ENCODE measurements at regions not wholly inside any gene's neighbourhood (a gene's known extent, or its start where the extent isn't known, plus 50 kb on each side); places are given as distances from the start of the nearest gene placed in this dataset.

DNA sequence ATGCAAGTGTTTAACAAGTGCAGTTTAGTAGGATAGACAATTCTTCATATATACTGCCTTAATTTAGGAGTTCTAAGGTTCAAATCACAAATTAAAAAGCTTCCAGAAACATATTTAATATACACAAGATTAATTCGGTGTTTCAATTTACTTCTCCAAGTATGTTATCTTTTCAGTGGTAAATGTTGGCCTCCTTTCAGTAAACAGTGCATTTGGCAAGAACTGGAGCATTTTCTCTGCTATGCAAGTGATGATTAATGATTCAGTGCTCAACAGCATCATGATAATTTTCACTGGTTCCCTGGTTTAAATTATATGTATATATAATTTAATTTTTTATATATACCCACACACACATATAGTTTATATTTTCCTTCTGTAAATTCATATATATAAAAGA lies 541.7 kb downstream of the EFNA5 start:
- no peak for DNase-seq

DNA sequence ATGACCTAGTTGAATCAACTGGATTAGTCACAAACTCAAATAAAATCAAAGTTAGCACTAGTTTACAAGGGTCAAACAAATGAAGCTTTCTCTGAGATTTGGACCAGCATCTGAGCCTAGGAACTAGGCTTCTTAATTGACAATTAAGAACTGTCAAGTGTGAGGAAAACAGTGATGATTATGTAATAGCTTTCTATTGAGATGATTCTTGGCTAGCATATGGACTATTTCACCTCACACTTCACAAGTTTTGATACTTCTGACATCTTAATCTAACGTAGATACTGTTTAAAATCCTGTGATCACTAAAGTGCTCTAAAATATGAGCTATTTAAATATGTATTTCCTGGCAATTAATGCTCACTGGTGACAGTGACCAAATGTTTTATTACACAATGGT lies 542.9 kb downstream of the EFNA5 start:
- no peak for DNase-seq

- DNase-seq = no peak
Measured at GRCh38 chr5:107126341-107126740, 544.4 kb downstream of the EFNA5 start.

- no peak for DNase-seq
Measured at GRCh38 chr5:107124376-107124775, 546.4 kb downstream of the EFNA5 start.

- DNase-seq = no peak
Measured at GRCh38 chr5:107123014-107123413, 547.7 kb downstream of the EFNA5 start.

DNA sequence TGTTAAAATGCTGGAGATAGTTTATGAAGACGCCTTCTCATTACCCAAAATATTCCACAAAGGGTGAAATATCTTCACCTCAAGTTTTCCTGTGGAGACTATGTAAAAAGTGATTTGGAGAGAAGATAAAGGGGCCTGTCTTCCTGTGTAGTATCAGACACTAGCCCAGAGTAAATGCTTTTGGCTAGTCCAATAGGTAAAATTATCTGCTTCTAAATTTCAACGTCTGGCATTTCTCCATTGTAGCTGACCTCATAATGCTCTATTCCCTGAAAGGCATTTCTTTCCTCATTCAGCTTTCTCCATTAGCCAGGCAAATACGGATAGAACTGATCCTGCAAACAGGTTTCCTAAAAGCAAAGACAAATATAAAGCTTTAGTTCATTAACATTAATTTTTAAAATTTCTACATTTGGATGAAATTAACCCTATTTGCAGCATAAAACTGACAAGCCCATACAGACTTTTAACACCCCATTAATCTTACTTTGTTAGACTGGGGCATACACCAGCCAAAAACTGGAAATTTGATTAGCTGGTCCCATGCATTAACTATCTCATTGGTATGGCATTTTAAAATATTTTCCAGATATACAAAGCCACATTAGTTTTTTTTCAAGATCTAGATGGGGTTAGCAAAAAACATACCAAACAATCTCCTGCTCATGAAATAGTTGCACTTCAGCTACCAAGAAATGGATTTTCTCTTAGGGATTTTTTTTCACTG lies 548.8 kb downstream of the EFNA5 start:
- DNase-seq = no peak

DNA sequence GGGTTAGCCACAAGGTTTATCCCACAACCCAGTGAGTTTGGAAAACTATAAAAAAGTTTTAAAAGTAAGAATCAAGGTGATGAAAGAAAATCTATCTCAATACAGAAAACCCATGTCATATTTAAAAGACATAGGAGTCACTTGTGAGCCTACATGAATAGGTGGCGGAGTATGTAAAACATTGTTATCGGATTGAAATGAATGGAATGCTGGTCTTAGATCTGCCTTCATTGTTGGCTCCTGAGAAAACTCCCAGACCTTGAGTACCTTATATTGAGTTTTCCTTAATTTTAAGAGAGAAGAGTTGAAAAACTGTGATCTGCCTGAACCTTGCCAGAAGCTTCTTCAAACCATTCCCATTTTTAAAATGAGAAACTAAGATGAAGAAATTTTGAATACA lies 551.1 kb downstream of the EFNA5 start:
- no peak for DNase-seq

DNA sequence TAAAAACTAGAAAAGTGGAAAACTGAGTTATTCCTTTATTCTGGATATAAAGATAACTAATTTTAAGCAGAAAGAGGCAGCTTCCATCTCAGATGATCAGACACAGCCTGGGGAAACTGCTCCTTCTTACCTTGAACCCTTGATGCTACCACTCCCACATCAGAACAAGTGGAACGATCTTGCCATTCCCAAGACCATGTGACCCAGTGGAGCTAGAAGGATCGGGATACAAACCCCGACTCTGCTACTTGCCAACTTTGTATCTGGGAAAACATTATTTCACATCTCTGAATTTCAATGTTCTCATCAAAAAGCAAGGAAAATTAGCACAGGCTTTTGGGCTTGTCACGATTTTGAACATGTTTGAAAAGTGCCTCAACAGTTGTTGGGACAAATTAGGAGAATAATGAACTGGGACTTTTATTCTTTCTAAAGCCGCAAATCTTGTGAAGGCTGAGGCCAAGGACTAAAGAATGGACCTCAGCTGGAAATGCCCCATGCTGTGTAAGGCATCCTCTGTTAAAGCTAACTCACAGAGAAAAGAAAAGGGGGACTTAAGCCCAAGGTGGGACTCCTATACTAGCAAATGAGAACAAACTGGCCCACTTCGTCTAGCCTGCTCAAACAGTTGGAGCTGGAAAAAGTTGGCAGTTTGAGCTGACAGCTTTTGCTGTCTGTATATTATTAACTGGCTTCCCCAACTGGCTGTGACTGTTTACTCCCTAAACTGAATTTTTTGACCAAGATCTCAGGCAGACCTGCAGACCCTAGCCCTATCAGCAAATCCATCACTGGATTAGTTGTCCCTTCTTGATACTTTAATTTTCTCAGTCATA lies 552.3 kb downstream of the EFNA5 start:
- no peak for DNase-seq

- DNase-seq = no peak
Measured at GRCh38 chr5:107112216-107112615, 558.5 kb downstream of the EFNA5 start.

DNA sequence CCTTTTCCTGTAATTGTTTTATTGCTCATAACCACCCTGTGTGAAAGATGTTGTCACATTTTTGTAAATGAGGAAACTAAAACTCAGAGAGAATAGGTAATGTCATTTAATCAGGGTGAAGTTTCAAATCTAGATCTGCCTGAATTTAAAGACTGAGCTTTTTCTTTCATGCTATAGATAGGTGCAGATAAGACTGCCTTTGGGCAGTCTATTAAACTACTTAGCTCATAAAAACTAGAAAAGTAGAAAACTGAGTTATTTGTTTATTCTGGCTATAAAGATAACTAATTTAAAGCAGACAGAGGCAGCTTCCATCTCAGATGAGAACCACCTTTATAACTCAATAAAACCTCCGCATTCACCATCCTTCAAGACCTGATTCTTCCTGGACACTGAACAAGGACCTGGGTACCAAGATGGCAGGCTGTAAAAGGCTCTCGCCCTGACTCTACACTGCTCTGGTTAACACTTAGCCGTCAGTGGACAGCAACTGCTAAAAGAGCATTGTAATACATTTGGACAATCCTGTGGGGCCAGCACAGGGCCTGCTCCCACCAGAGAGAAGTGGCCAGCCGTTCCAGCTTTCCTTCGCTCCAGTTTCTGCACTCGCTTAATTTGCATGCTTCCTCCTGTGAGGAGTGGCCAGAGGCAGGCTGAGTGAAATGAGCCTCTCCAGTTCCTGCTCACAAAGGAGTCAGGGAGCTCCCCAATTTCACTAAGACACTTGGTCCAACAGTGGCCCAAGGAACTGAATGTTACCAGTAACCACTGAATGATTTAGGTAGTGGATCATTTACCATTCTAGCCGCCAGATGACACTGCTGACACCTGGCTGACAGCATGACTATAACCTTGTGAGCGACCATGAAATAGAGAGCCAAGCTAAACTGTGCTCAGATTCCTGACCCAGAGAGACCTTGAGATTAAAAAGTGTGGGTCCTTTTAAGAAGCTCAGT lies 566.4 kb downstream of the EFNA5 start:
- DNase-seq = no peak

DNA sequence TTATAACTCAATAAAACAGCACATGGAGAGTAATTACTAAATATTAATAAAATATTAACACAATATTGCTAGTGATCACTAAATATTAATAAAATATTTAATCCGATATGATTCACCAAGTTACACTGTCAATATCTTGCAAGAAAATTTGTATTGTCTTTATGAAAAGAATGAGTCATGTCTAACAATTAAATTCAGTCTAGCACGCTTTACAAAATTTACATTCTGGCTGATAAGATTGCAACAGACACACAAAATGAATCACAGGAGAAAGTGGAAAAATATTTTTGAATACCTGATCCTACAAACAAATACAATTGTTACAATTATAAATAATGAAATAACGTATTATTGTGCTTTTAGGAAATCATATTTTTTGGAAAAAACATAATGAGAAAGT lies 567.2 kb downstream of the EFNA5 start:
- no peak for DNase-seq

DNA sequence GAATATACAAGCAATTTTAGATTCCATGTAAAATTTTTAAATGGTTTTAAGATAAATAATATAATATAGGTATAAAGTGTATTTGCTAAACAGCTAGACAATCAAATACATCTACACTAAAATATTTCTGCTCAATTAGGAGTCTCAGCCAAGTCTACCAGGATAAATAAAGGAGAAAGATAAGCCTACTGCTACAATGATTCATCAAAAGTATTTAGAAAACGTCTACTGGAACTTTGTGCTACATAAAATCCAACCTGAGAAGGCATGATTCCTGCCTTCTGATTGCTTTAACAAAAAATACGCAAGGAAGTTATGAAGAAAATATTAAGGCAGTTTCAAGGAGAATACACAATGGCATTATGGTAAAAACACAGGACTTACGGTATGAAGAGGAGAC lies 570.6 kb downstream of the EFNA5 start:
- no peak for DNase-seq

DNA sequence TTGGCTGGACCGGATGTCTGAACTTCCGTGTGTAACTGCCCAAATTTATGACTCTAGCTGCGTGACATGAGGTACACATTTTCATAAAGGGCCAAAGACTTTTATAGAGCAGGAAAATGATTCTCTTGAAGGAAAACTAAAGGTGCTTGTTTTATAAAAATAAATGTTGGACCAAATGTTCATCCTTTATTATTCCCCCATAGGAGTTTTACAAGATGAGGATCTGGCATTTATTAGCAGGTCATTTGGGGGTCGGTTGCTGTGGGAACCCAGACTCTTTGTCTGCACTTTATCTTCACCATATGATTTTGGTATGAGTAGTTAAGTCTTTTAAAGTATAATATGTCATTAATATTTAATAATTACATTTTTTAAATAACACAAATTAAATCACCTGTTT lies 571.2 kb downstream of the EFNA5 start:
- DNase-seq = no peak

GRCh38 chr5:107092695-107093094 lies 578.0 kb downstream of the EFNA5 start:
- DNase-seq = no peak

- no peak for DNase-seq
Measured at GRCh38 chr5:107090506-107090905, 580.2 kb downstream of the EFNA5 start.

GRCh38 chr5:107088907-107089306 lies 581.8 kb downstream of the EFNA5 start:
- DNase-seq = no peak

DNA sequence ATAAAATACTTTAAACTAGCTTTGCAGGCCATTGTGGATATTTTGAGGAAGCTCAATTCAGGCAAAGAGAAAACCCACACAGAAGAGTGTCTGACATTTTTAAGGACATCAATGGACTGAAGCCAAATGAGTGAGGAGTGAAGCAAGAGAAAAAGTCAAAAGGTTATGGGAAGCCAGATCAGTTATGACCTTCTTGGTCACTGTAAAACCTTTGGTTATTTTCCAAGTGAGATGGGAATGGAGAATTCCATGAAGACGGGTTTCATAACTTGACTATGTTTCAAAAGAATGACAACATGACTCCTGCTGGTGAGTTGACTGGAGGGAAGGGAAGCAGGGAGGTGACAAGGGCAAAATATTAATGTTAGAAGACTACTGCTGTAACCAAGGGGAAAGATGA lies 585.2 kb downstream of the EFNA5 start:
- no peak for DNase-seq

- DNase-seq = no peak
Measured at GRCh38 chr5:107074996-107075395, 595.7 kb downstream of the EFNA5 start.

DNA sequence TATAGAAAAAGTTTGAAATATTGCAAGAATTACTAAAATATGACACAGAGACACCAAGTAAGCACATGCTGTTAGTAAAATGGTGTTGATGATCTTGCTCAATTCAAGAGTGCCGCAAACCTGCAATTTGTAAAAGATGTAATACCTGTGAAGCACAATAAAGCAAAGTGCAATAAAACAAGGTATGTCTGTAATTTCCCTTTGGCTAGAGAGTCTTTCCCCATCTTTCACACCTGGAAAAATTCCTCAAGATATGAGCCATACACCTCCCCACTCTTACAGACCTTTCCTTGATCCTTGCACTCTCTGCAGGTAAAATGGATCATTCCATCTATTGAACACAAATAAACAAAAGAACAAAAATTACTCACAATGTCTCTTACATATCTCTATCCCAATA lies 597.8 kb downstream of the EFNA5 start:
- DNase-seq = no peak

GRCh38 chr5:107072440-107072839 lies 598.3 kb downstream of the EFNA5 start:
- DNase-seq = no peak

DNA sequence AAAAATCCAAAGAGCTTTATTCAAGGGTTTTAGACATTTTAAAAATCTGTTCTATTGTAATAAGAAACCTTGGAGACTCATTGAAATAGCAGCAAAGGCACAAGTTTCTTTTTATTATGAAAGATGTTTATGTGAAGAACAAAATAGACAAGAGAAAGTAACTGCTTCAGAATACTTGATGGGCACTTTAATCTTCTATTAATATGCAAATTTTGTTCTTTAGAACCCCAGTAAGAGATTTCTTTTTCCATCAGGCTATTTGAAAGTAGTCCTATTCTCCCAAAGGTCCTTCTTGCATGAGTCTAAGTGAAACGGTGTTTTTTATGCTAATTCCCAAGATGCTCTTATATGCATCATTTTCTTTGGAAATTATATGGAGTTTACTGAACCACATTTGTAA lies 602.0 kb downstream of the EFNA5 start:
- DNase-seq = no peak

DNA sequence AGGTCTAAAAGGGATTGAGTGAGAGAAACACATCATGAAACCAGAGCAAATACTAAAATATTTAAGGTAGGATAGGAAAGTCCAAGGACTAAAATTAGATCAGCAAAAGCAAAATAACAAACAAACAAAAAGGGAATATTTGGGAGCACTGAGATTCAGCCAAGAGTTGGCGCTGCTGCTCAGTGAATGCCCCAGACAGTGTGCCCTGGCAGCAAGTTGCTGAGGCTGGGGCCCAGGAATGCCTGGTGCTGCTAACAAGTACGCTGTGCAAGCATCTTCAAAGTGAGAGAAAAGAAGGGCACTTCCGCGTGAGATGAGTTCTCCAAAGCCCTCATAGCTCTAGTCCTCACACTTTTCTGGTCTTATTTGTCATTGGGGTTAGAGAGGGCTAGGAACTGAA lies 603.3 kb downstream of the EFNA5 start:
- no peak for DNase-seq

GRCh38 chr5:107063511-107063910 lies 607.2 kb downstream of the EFNA5 start:
- no peak for DNase-seq
